AG20443 (cell line): ENCODE measurements at regions not wholly inside any gene's neighbourhood (a gene's known extent, or its start where the extent isn't known, plus 50 kb on each side); places are given as distances from the start of the nearest gene placed in this dataset.
"Not testable (repeated sequence)": the region's sequence is repeated elsewhere in the genome, so short reads cannot be mapped to it uniquely, and the experiment has no call there.

Source experiments
- DNase-seq: peaks from one replicate; pipeline ENCODE4 v3.0.0; 2012; ENCODE audit warnings: low spot score, mixed read lengths

DNA sequence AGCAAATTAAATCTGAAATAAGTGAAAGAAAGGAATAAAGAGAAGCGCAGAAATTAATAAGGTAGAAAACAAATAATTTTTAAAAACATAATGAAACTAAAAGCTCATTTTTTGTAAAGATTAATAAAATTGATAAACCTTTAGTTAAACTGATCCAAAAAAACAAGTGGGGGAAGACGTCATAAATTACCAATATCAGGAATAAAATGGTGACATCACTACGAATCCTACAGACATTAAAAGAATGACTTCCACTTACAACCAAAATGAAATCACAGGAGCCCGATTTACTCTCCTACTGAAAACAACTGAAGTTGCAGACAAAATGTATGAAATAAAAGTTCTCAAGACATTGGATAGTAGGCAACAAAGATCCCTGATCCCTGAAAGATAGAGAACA, 68.1 kb upstream of the IFFO2 start:
- DNase-seq = peak; percentile 1

DNA sequence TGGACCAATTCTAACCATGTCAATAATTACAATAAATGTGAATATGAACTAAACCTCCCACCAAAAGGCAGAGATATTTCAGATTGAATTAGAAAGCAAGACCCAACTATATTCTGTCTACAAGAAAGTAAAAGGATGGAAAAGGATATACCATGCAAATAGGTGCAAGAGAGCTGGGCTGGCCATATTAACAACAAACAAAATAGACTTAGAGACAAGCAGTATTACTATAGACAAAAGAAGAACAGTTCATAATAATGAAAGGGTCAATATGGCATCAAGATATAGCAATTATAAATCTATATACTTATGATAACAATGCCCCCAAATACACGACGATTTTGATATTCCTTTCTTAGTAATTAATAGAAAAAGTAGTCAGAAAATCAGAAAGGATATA, 67.3 kb upstream of the IFFO2 start:
- DNase-seq = no peak

DNA sequence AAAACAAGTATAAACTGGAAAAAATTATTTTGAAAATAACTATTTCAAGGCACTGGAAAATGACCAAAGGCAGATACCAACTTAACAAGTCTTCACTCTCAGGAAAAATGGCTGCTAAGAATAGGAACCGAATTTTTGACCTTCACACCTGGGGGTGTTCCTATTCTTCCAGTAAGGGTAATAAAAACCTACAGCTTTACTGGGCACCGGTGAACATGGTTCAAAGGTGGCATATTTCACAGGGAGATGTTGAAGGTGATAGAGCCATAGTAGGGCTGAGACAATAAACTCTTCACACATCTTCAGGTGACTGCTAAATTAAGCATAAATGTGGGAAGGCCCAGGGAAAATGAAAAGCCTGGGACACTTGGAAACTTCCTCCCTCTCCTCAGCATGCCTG, 65.4 kb upstream of the IFFO2 start:
- DNase-seq = peak; percentile 0

DNA sequence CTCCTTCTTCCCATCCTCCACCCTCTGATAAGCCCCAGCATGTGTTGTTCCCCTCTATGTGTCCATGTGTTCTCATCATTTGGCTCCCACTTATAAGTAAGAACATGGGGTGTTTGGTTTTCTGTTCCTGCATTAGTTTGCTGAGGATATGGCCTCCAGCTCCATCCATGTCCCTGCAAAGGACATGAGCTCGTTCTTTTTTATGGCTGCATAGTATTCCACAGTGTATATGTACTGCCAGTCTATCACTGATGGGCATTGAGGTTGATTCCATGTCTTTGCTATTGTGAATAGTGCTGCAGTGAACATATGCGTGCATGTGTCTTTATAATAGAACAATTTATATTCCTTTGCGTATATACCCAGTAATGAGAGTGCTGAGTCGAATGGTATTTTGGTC, 62.8 kb upstream of the IFFO2 start:
- DNase-seq = not testable (repeated sequence)

DNA sequence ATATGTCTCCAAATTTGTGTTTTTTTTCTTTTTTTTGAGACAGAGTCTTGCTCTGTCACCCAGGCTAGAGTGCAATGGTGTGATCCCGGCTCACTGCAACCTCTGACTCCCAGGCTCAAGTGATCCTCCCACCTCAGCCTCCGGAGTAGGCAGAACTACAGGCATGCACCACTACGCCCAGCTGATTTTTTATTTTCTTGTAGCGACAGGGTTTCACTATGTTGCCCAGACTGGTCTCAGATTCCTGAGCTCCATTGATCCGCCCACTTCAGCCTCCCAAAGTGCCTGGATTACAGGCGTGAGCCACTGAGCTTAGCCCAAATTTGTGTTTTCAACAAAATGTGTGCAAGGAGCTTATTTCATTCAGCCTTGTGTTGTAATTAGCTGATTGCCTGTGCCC, 59.0 kb upstream of the IFFO2 start:
- DNase-seq = no peak

DNA sequence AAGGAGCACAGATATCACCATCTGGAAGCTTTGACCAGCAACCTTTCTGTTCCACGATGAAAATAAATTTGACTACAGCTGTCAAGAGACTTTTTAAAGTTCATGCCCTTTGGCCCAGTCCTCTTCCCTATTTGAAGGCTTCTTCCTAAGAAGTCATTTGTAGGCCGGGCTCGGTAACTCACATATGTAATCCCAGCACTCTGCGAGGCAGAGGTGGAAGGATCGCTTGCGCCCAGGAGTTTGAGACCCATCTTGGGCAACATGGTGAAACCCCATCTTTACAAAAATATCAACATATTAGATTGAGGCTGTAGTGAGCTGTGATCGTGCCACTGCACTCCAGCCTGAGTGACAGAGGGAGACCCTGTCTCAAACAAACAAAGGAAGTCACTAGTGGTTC, 58.3 kb upstream of the IFFO2 start:
- DNase-seq = no peak

DNA sequence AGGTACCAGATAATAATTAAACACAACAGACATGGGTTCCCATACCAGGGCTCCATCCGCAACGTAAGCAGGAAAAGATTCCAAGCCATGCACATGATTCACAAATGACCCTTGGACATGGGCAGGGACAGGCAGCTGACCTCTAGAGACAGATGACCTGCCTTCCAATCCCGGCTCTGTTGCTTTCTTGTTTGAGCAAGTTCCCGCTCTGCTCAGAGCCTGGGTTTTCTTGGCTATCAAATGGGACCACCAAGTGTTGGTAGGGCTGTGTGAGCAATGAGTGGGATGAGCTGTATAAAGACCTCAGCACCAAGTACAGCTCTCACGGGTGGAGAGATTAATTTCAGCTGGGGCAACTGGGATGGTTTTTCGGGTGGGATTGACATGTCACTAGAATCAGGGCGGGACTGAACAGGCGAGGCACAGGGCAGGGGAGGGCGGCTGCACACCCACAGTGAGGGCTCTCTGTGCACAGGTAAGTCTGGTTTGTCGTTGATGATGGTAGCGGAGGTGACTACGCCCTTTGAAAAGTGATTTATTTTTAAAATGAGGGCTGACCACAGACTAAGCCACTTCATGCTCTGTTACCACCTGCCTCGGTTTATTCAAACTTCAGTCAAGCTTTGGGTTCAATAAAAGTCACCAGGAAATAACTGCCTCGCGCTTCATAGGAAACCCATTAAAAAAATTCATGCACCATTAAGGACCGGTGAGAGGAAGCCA, 57.5 kb upstream of the IFFO2 start:
- DNase-seq = peak; percentile 1

DNA sequence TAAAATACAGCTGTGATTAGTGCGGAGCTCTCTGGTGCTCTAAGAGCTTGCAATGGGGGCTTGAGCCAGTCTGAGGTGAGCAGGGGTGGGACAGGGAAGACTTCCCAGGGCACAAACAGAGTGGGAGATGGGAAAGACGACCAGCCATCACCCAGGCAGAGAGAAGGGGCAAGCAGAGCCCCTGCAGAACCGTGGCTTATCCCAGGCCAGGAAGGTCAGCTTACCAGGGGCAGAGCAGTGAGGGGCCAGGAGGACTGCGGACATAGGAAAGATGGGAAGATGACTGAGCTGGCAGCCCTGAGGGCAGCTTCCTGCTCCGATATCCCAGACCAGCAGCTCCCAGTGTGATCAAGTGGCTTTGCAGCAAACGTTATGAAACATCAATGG, 55.4 kb upstream of the IFFO2 start:
- peak; percentile 6 for DNase-seq

DNA sequence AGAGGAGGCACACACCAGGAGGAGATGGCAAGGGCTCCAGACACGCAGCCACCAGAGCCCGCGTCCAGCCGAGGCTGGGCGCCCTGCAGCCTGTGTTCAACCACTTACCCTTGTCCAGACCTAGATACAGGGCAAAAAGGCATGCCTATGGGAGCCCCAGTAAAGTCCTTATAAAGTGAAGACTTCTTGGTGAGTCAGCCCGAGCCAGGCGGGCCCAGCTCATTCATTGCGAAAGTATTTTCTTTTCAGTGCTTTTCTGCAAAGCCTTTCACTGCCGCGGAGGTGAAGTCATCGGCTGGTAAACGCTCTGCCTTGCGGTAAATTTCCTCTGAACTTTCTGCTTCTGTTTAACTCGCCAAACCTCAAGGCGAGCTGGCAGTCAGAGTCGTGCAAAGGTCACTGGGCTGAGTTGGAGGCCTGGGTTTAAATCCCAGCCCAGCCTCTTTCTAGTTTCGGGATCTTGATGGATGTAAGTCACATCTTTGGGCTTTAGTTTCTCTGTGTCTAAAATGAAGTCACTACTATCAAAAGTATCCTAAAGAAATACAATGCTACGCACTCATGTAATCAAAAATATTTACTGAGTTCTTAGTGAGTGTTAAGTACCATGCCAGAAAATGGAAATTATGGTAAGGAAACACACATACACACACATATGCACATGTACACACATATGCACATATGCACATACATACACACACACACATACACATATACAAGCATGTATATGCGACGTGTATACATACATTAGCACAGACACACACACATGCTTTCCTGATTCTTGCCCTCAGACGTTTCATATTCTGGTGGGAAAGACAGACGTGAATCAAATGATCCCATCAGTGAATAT, 54.7 kb upstream of the IFFO2 start:
- DNase-seq = peak; percentile 93

DNA sequence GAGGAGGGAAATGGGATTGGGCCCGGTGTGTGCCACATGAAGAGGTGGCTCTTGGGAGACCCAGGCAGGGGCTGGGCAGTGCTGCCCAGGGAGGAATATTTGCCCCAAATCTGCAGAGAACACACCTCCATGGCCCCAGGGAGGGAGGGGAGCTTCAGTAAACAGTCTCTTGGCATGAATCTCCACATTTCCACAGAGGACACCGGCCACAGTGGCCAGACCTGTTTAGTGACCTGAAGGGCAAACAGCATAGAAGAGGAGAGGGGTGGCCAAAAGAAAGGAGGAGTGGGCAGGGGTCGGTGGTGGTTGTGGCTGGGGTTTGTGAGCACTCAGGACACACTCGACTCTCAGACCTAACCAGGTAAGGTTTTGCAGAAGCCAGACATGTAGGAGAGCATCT, 54.0 kb upstream of the IFFO2 start:
- no peak for DNase-seq

DNA sequence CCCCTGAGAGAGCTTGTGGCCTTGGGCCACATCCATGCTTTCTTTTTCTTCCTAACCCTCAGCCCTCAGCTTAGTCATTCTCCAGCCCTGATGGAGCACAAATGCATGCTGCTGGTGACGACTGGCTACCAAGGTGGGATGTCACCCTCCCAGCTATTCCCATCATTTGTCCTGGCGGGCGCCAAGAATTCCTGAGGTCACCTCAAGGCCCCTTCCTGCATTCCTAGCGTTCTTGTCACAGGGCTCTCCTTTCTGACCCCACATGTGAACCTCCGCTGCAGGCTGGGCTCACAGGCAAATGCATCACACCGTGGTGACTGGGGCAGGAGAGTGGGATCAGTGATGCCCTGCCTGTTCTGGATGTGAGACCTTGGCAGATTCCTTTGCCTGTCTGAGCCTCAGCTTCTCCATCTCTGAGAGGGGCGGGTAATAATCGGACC, 53.4 kb upstream of the IFFO2 start:
- DNase-seq = peak; percentile 87

DNA sequence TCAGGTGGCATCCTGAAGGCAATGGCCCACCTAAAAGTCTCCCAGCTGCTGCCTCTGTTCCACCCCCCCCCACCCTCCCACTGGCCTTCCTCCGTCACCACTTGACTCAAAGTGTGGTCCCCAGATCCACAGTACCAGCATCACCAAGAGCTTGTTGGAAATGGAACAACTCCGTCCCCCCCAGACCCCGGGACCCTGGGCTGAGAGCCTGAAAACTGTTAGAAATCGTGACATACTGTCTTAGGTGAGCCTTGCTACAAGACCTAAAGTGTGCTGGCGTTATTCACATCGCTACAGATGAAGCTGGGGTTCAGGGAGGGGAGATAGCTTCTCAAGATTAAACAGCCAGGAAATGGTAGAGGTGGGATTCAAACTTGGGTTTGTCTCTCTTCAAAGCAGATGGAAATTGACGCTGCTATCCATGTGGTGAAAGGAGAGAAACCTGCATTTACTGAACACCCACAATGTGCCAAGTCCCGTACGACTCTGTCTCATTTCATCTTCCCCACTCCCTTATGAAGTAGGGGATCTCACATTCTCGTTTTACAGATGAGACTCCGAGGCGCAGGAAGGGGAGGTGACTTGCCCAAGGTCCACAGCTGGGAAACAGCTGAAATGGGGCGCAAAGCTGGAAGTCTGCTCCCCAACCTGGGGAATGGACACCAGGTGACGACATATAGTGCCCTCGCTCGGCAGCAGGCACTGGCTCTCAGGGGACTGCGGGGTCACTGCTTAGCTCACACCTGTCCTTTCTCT, 52.8 kb upstream of the IFFO2 start:
- no peak for DNase-seq

DNA sequence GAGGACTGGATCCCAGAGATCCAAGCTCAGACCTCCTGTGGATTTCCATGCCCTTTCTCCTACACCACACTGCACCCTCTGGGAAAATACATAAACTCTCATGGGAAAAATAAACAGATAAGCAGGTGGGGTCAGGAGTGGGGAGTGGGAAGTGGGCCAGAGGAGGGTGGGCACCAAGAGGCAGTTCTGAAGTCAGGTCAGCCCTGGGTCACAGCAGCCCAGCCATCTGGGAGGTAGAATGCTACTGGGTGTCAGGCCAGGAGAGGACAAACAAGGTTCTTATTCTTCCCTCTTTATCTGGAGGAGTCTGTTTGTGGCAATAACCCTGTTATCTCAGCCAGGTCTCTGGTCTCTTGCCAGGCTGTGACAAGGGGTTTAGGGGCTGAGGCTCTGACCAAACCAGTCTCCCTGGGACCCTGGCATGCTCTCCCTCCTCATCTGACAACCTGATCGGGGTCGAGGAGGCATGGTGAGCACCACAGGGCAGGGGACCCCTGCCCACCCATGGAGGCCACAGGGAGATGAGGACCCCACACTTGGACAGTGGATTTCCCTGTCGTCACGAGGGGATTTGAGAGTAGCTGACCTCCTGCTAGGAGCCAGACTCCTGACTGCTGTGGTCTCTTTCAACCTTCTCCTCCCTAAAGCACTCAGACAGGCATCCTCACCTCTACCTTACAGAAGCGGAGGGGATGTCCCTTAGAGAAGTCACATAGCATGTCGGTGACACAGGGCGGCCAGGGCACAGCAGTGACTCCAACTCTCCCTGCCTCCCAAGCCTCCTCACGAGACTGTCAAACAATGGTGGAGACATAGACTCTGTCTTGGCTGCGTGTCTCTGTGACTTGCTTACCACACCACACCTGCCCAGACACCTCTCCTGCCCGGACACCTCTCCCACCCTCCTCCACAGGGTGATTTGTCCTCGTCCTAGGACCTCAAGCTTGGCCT, 51.3 kb upstream of the IFFO2 start:
- DNase-seq = no peak

DNA sequence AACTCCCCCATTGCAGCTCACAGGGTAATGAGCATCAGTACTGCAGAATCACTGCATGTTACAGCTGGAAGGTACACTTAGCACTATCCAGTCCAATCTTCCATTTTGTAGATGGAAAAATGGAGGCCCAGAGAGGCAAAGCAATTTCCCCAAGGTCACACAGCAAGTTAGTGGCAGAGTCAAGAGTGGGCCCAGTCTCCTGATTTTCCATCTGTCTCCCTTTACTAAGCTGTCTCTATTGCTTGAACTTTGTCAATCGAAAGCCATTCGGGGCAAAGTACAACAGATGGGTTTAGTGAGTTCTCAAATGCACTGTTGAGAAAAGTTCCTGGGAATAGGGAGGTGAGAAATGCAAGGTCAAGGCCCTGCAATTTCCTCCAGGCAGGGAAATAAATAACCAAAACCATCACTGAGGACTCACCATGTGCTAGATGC, 50.4 kb upstream of the IFFO2 start:
- no peak for DNase-seq
